ENCODE measurements at regions not wholly inside any gene's neighbourhood (a gene's known extent, or its start where the extent isn't known, plus 50 kb on each side); places are given as distances from the start of the nearest gene placed in this dataset.
"Not testable (repeated sequence)": the region's sequence is repeated elsewhere in the genome, so short reads cannot be mapped to it uniquely, and the experiment has no call there.

- no peak for DNase-seq
Measured at GRCh38 chr12:131380965-131381705, 329.8 kb upstream of the SFSWAP start.

- DNase-seq, result no peak
Measured at GRCh38 chr12:131381716-131382430, 329.0 kb upstream of the SFSWAP start.

- DNase-seq, result no peak
Measured at GRCh38 chr12:131383291-131383690, 327.6 kb upstream of the SFSWAP start.

DNA sequence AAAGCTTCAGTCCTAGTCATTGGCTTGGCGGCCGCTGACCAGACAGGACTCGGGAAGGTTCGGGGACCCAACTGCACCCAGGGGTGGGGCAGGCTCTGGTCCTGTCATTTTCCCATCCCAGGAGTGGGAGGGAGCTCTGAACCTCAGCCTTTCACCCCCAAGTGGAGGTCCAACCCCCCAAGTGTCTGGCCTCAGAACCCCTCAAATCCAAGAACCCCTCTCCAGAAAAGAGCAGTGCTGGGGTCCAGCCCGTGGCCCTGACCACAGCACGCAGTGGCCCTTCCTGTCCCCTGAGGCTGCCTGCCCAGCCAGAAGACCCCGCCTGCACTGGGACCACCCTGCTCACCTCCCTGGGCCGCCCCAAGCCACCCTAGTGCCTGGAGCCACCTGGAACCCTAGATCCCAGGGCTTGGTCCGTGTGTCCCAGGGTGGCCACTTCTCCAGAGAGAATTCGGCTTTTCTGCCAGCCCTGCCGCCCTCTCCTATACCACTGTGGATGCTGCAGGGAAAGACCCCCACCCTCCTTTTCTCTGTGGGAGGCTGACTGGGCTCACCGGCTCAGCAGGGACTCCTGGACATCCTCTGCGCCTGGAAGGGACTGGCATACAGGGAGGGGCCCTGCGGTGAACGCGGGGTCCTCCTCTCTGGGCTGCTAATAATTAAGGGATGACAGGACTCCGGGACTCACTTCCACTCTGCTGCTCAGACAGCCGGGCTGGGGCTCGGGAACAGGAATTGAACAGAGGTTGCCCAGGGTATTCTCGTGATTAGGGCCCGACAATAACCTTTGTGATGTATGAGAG is 326.9 kb upstream of the SFSWAP start:
- DNase-seq, result no peak

DNA sequence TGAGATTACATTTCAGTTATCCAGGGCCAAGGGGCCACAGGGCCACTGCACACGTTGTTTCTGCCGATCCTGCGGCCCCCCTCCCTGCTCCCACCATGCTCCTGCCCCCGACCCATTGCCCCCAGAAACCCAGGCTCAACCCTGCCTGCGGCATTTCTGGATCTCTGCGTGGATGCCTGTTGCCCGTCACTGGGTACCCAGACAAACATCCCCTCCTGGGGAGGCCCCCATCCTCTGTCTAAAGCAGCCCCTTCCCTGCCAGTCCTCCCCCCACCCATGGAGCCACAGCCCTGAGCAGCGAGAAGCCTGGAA is 326.4 kb upstream of the SFSWAP start:
- no peak for DNase-seq

DNA sequence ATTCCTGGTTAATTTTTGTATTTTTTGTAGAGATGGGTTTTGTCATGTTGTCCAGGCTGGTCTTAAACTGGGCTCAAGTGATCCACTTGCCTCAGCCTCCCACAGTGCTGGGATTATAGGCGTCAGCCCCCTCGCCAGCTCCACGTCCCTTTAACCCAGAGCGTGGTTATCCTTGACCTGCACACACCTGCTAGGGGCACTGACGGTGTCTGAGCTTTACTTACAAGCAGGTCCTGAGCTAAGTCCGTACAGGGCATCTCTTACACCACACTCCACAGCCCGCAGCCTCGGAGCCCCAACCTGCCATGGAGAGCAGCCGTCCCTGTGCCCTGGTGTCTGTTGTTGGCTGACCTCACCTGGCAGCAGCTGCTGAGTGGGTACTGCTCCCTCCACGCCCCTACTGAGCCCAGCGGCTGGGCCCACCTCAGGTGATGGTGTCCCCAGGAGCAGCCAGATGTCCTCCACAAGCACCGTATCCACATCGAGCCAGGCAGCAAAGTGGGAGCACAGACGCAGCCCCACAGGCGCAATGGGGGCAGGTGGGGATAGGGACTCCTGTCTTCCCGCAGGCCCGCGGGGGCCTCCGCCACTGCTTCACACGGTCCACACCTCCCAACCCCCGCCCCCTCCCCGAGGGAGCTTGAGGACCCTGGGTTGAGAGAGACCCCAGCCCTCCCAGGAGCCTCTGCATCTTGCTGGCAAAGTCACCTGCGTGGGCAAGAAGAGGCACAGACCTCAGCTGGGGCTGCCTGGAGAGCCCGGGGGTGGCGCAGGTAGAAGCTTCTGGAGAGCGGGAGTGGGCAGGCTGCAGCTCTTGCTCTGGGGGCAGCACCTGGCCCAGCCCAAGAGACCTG is 325.4 kb upstream of the SFSWAP start:
- DNase-seq, result no peak

- no peak for DNase-seq
Measured at GRCh38 chr12:131386167-131386521, 324.7 kb upstream of the SFSWAP start.

GRCh38 chr12:131386781-131387180 is 324.1 kb upstream of the SFSWAP start:
- no peak for DNase-seq

DNA sequence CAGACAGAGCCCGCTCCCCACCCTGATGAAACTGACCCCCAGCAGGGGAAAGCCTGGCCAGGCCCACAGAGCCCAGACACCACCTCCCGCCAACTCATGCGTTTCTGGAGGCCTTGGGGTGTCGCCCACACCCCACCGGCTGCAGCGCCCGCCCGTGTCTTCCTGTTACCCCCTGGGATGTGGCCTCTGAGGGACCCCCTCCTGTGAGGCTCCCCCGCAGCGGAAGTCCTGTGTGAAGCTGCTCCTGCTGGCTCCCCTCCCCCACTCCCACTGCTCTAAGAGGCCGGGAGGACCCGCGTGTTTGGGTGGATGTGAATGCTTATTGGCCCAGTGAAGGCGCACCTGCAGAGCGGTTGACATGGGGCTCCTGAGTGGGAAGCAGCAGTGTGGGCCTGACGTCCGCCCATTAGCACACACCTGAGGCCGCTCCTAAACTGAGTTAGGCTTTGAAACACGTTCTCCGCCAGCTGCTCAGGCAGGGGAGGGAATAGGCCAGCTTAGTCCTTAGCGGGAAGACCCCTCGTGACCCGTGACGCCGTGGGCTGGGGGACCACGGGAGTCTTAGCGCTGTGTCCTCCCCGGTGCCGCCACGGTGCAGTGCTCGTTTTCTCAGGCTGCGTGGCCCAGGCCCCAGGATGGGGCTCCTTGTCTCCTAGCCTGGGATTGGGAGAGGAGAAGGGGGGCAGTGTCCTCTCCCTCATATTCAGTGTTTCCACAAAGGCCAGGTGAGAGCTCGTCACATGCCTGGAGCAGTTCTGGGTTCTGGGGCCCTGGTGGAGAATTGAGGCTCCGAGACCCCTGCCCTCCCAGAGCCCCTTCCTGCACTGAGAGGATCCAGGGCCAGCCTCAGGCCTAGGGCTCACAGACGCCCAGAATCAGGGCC is 323.4 kb upstream of the SFSWAP start:
- DNase-seq, result no peak

GRCh38 chr12:131388164-131389053 is 322.5 kb upstream of the SFSWAP start:
- not testable (repeated sequence) for DNase-seq

- DNase-seq, result no peak
Measured at GRCh38 chr12:131389054-131390013, 321.6 kb upstream of the SFSWAP start.

DNA sequence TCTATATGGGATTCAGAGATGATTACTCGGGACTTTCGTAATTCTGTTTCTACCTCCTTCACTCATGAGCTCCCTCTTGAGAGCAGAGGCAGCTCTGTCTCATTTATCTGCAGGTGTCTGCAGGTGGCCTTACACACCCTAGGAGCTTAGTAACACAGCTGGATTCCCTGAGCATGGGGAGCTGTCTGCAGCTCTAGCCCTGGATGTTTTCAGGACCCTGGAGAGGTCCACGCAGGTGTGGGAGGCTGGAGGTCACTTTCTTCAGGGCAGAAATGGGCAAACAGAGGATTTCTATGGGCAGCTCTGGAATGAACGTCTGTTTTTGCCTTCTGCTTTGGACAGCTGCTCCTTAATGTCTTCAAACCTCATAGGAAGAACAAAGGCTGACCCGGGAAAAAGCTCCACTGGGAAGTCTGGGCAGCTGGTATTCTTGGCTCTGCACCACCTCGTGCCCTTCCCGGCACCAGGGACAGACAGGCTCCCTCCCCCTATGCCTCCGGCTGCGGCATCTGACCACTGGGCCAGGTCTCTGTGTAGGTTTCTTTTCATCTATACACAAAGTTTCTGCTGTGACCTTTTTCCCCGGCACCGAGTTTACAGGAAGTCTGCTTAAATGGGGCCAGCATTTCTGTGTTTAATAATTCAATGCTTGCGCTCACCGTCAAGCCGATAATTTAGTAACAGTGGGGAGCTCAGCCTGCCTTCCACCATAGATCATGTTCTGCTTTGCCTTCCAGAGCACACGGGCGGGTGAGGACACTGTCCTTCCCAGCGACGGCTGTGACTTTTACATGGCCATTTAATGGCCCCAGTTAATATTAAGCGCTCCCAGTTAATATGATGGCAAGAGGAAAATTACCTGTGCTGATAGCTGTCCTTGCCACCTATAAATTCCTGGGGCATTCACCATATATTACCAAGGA is 320.2 kb upstream of the SFSWAP start:
- DNase-seq, result peak; percentile 14

- DNase-seq, result no peak
Measured at GRCh38 chr12:131391399-131391798, 319.5 kb upstream of the SFSWAP start.

DNA sequence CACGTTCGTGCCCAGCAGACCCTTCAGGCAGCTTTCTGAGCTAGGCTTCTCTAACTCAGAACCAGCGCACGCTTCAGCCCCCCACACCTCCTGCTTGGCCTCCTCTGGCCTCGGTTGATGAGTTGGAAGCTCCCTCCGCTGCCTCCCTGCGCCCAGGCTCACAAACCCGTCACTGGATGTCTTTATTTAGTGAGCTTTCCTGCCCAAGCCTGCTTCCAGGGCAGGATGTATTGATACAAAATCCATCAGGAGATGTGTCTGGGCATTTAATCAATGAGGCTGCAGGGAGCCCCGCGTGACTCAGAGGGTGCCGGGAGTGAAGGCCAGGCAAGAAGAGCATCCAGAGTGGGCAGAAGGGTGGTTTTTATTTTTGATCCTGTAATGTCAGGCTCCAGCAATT is 316.1 kb upstream of the SFSWAP start:
- not testable (repeated sequence) for DNase-seq

DNA sequence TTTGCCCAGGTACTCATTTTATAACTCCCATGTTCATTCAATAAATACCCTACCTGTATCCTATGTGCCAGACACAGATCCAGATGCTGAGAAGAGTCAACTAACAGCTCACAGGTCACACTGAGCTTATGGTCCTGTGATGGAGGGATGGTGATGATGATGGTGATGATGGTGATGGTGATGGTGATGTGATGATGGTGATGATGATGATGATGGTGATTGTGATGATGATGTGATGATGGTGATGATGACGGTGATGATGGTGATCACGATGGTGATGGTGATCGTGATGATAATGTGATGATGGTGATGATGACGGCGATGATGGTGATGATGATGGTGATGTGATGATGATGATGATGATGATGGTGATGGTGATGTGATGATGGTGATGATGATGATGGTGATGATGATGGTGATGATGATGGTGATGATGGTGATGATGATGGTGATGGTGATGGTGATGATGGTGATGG is 315.6 kb upstream of the SFSWAP start:
- DNase-seq, result not testable (repeated sequence)

GRCh38 chr12:131395971-131396573 is 314.8 kb upstream of the SFSWAP start:
- DNase-seq, result no peak

GRCh38 chr12:131397493-131398181 is 313.3 kb upstream of the SFSWAP start:
- DNase-seq, result no peak
